HEK293 (cell line): ENCODE measurements at regions not wholly inside any gene's neighbourhood (a gene's known extent, or its start where the extent isn't known, plus 50 kb on each side); places are given as distances from the start of the nearest gene placed in this dataset.

ENCODE experiments used
- HIC1 ChIP-seq: fragments of 450-650 bp; formaldehyde crosslinking; IDR thresholded peaks from 2 replicates; pipeline ENCODE4 v1.5.1; 2016; ENCODE audit warnings: missing biosample characterization, missing genetic modification characterization
- REPIN1 ChIP-seq: fragments of 450-650 bp; formaldehyde crosslinking; IDR thresholded peaks from 2 replicates; pipeline ENCODE4 v1.5.1; 2017; ENCODE audit warnings: missing biosample characterization, missing genetic modification characterization, low read depth
- SP2 ChIP-seq: fragments of 450-650 bp; formaldehyde crosslinking; IDR thresholded peaks from 2 replicates; pipeline ENCODE4 v1.5.1; 2016; ENCODE audit warnings: missing biosample characterization, missing genetic modification characterization
- YY1 ChIP-seq: fragments of 450-650 bp; formaldehyde crosslinking; IDR thresholded peaks from 2 replicates; pipeline ENCODE4 v1.5.1; 2018; ENCODE audit warnings: missing biosample characterization, missing genetic modification characterization
- ZBTB20 ChIP-seq: fragments of 450-650 bp; formaldehyde crosslinking; IDR thresholded peaks from 2 replicates; pipeline ENCODE4 v1.5.1; 2016; ENCODE audit warnings: missing biosample characterization, missing genetic modification characterization
- ZFP41 ChIP-seq: fragments of 450-650 bp; formaldehyde crosslinking; IDR thresholded peaks from 2 replicates; pipeline ENCODE4 v1.5.1; 2016; ENCODE audit warnings: missing biosample characterization, missing genetic modification characterization, borderline replicate concordance
- ZNF214 ChIP-seq: fragments of 450-650 bp; formaldehyde crosslinking; IDR thresholded peaks from 2 replicates; pipeline ENCODE4 v1.5.1; 2017; ENCODE audit warnings: missing biosample characterization, mild to moderate bottlenecking, missing genetic modification characterization, borderline replicate concordance
- ZNF221 ChIP-seq: fragments of 450-650 bp; formaldehyde crosslinking; IDR thresholded peaks from 2 replicates; pipeline ENCODE4 v1.5.1; 2017; ENCODE audit warnings: missing biosample characterization, missing genetic modification characterization, borderline replicate concordance
- ZNF239 ChIP-seq: fragments of 450-650 bp; formaldehyde crosslinking; IDR thresholded peaks from 2 replicates; pipeline ENCODE4 v1.5.1; 2016; ENCODE audit warnings: missing biosample characterization, missing genetic modification characterization
- ZNF571 ChIP-seq: fragments of 450-650 bp; formaldehyde crosslinking; IDR thresholded peaks from 2 replicates; pipeline ENCODE4 v1.5.0; 2017; ENCODE audit warnings: missing biosample characterization, missing genetic modification characterization
- ZNF600 ChIP-seq: fragments of 450-650 bp; formaldehyde crosslinking; IDR thresholded peaks from 2 replicates; pipeline ENCODE4 v1.5.1; 2016; ENCODE audit warnings: missing biosample characterization, missing genetic modification characterization
- TF ChIP-seq, protein P1 (sequence below): fragments of 450-650 bp; formaldehyde crosslinking; IDR thresholded peaks from 2 replicates; pipeline ENCODE4 v1.5.1; 2016; ENCODE audit warnings: missing biosample characterization, missing genetic modification characterization

DNA sequence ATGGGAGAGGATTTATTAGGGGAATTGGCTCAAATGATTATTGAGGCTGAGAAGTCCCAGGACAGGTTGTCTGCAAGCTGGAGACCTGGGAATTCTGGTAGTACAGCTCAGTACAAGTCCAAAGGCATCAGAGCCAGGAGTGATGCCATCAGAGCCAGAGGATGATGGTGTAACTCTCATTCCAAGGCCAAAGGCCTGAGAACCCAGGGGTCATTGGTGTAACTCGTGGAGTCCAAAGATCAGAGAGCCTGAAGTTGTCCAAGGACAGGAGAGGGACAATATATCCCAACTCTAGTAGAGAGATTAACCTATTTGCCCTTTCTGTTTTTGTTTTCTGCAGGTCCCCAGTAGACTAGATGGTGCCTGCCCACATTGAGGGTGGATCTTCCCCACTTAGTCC is 134.3 kb downstream of the MAP3K21 start:
- TF ChIP-seq, protein P1, sequence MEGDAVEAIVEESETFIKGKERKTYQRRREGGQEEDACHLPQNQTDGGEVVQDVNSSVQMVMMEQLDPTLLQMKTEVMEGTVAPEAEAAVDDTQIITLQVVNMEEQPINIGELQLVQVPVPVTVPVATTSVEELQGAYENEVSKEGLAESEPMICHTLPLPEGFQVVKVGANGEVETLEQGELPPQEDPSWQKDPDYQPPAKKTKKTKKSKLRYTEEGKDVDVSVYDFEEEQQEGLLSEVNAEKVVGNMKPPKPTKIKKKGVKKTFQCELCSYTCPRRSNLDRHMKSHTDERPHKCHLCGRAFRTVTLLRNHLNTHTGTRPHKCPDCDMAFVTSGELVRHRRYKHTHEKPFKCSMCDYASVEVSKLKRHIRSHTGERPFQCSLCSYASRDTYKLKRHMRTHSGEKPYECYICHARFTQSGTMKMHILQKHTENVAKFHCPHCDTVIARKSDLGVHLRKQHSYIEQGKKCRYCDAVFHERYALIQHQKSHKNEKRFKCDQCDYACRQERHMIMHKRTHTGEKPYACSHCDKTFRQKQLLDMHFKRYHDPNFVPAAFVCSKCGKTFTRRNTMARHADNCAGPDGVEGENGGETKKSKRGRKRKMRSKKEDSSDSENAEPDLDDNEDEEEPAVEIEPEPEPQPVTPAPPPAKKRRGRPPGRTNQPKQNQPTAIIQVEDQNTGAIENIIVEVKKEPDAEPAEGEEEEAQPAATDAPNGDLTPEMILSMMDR, result no peak
- TF ChIP-seq ZNF214 (tag by site-specific recombination) (no peak), ZNF571 (tag by site-specific recombination) (no peak), REPIN1 (tag by site-specific recombination) (no peak), YY1 (no peak), SP2 (tag by site-specific recombination) (no peak), HIC1 (tag by site-specific recombination) (no peak), ZFP41 (tag by site-specific recombination) (no peak), ZNF239 (no peak), ZNF221 (tag by site-specific recombination) (no peak), ZNF600 (tag by site-specific recombination) (no peak), ZBTB20 (tag by site-specific recombination) (no peak)
